ENCODE measurements at regions not wholly inside any gene's neighbourhood (a gene's known extent, or its start where the extent isn't known, plus 50 kb on each side); places are given as distances from the start of the nearest gene placed in this dataset.

GRCh38 chr9:106400170-106400569 lies 462.8 kb upstream of the ZNF462 start:
- TF ChIP-seq CTCF (IDR thresholded peaks at IDR 0.05): no peak
- no peak for TF ChIP-seq EZH2 (IDR thresholded peaks at IDR 0.05)

All from neural progenitor cell (in vitro differentiated cells).